ES-I3 (cell line): ENCODE measurements at regions not wholly inside any gene's neighbourhood (a gene's known extent, or its start where the extent isn't known, plus 50 kb on each side); places are given as distances from the start of the nearest gene placed in this dataset.
"Not testable (repeated sequence)": the region's sequence is repeated elsewhere in the genome, so short reads cannot be mapped to it uniquely, and the experiment has no call there.

Experiments used
- H3K36me3 ChIP-seq: 2 replicates; pipeline ENCODE4 v1.6.1; 2013; ENCODE audit warnings: mild to moderate bottlenecking, low read length, control low read depth, moderate library complexity; ENCODE audit not compliant: insufficient read depth
- H3K4me1 ChIP-seq: 2 replicates; pipeline ENCODE4 v1.6.1; 2013; ENCODE audit warnings: mild to moderate bottlenecking, control low read depth, low read length; ENCODE audit not compliant: insufficient read depth
- H3K9ac ChIP-seq: 2 replicates; pipeline ENCODE4 v1.6.1; 2013; ENCODE audit warnings: low read depth, mild to moderate bottlenecking, low read length, moderate library complexity
- H3K9me3 ChIP-seq: 2 replicates; pipeline ENCODE4 v1.6.1; 2013; ENCODE audit warnings: mild to moderate bottlenecking, low read length, moderate library complexity; ENCODE audit not compliant: control insufficient read depth, insufficient read depth

GRCh38 chr5:176042020-176042658 lies 74.0 kb upstream of the THOC3 start:
- H3K9ac ChIP-seq, H3K9me3 ChIP-seq, H3K4me1 ChIP-seq, H3K36me3 ChIP-seq: not testable (repeated sequence)

GRCh38 chr5:176043252-176043829 lies 75.2 kb upstream of the THOC3 start:
- not testable (repeated sequence) for H3K4me1 ChIP-seq, H3K9me3 ChIP-seq, H3K36me3 ChIP-seq, H3K9ac ChIP-seq

DNA sequence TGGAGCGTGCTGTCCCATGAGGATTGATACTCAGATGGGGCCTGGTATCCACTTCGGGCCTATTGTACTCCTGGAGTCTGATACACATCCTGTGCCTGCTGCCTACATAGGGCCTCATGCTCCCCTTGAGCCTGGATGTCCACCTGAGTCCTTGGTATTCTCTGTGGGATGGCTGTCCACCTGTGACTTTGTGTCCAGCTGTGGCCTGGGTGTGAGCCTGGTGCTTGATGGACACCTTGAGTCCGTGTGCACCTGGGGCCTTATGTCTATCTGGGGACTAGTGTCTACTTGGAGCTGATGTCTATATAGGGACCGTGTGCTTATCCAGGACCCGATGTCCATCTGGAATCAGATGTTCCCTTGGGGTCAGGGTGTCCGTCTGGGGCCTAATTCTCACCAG lies 75.9 kb upstream of the THOC3 start:
- not testable (repeated sequence) for H3K4me1 ChIP-seq, H3K36me3 ChIP-seq, H3K9me3 ChIP-seq, H3K9ac ChIP-seq

DNA sequence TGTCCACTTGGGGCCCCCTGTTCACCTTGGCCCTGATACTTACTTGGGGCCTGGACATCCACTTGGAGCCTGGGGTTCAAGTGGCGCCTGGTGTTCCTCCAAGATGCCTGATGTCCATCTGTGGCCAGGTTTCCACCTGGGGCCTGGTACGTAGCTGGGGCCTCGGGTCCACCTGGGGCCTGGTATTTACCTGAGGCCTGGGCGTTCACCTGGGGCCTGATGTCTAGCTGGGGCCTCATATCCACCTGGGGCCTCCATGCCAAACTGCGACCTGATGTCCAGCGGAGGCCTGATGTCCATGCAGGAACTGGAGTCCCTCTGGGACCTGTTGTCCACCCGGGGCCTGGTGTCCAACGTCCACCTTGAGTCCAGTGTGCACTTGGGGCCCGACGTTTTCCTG lies 76.3 kb upstream of the THOC3 start:
- not testable (repeated sequence) for H3K9ac ChIP-seq, H3K36me3 ChIP-seq, H3K4me1 ChIP-seq, H3K9me3 ChIP-seq

DNA sequence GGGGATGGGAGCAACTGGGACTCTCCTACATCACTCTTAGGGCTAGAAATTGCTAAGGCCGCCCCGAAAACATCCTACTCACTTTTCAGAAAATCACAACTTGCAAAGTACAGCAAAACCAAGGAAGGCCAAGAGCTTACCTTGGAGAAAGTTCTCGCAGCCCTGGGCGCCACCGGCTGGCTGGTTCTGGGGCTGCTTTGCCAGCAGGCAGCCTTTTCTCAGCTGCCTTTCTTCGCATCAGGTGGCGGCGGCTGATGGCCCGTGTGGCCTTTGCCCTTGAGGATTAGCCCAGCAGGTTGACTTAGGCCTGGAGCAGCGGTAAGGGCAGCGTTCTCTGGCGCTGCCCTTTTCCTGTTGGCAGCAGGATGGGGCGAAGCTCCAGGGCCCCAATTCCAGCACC lies 77.3 kb upstream of the THOC3 start:
- not testable (repeated sequence) for H3K4me1 ChIP-seq, H3K9me3 ChIP-seq, H3K9ac ChIP-seq, H3K36me3 ChIP-seq

DNA sequence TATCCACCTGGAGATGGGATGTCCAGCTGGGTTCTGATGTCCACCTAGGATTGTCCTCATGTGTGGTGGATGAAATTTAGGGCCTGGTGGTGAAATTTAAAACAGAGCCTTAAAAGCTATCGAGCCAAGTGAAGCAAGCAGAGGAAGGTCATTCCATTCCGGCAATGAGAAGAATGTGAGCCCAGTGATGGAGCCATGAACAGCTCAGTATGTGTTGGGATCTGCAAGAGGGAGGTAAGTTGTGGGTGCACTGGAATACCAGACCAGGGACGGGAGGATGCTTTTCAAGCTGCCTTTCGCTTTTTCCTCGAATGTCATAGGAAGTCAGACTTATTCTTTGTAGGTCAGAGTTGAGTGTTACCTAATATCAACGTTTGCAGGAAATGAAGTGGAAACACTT lies 80.6 kb upstream of the THOC3 start:
- H3K4me1 ChIP-seq = not testable (repeated sequence)

DNA sequence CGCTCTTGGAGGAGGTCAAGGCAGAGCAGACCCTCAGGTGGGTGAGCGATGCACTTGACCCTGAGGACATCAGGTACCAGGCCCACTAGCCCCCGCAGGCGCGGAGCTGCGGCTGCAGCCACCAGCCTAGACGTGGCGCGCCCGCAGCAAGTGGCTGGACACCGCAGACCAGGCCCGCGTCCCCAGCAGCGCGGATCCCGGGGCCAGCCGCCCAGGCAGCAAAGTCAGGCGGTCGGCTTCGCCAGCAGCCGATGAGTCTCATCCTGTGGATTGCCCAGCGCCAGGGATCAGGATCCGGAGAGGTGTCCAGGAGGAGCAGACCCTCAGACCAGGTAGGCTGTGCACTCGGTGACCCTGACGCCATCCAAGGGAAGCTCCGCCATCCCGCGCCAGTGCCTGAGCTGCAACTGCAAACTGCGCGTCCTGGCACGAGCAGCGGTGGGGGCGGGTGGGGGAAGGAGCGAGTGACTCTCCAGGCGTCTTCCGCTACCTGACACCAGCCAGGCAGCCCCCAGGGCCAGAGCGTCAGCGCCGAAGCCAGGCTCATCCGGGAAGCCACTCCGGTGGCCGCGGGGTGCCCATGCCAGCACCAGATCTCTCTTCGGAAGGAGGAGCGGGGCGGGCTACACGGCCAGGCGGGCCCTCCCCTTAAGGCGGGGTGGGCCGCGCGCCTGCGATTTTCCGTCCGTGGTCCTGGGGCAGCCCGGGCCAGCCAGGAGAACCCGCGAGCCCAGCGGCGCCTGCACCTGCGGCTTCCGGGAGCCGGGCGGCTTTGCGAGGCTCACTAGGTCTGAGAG lies 92.6 kb upstream of the THOC3 start:
- not testable (repeated sequence) for H3K36me3 ChIP-seq, H3K9ac ChIP-seq, H3K4me1 ChIP-seq, H3K9me3 ChIP-seq

More for the DNA sequence above, 80.6 kb upstream of the THOC3 start:
- not testable (repeated sequence) for H3K9me3 ChIP-seq, H3K9ac ChIP-seq, H3K36me3 ChIP-seq

GRCh38 chr5:176061269-176061622 lies 93.1 kb upstream of the THOC3 start:
- not testable (repeated sequence) for H3K4me1 ChIP-seq, H3K9ac ChIP-seq, H3K36me3 ChIP-seq, H3K9me3 ChIP-seq

DNA sequence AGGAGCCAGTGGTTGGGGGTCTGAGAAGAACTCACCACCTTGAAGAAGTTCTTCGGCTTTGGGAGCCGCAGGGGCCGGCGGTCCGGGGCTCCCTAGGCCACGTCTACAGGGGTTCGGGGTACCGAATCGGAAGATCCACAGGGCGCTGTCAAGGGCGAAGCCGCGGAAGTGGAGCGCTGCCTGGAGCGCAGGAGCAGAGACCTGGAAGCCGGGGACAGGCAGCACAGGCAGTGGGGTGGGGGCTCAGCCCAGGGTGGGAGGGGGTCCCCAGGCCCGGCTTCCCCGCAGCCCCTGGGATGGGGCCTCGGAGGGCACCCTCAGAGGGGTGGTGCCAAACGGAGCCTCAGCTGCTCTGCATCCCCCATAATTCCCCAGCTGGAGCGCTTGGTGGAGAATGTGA lies 93.5 kb upstream of the THOC3 start:
- not testable (repeated sequence) for H3K36me3 ChIP-seq, H3K4me1 ChIP-seq, H3K9me3 ChIP-seq, H3K9ac ChIP-seq

DNA sequence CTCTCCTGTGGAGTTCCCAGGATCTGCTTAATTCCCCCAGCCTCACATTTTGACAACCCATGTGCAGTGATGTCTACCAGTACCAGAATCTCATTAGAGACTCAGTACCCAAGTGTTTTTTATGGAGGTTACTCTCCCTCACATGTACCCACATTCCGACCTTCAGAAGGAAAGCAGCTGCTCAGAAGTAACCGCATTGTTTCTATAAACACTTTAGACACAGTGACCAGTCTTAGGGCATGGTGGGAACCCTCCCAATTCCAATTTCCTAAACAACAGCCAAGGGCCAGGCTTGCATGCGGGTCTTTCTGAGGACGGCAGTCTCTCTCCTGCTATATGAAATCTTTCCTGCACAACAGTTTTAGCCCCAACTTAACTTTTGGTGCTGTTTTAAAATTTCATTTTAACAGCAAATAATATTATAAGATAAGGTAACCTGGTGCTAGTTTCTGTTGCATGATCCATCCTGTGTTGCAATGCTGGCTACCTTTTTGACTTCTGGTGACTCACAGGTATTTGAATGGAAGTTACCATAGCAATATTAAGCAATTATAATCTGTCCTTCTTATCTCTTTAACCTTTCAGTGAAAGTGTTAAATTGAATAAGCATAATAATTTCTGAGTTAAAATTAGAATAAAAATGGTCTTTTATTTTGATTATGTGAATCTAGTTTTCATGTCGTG lies 98.3 kb upstream of the THOC3 start:
- H3K36me3 ChIP-seq, H3K9ac ChIP-seq, H3K4me1 ChIP-seq, H3K9me3 ChIP-seq: not testable (repeated sequence)

DNA sequence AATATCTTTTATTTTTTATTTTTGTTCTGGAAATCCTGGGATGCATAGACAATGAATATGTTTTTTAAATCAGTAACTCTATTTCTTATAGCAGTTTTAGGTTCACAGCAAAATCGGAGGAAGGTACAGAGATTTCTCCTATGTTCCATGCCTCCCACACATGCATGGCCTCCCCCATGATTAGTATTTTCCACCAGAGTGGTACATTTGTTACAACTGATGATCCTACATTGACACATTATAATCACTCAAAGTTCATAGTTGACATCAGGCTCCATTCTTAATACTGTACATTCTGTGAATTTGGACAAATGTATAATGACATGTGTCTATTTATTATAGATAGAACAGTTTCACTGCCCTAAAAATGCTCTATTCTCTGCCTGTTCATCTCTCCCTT lies 99.0 kb upstream of the THOC3 start:
- H3K36me3 ChIP-seq, H3K4me1 ChIP-seq, H3K9ac ChIP-seq, H3K9me3 ChIP-seq: not testable (repeated sequence)

GRCh38 chr5:176067948-176068347 lies 99.8 kb upstream of the THOC3 start:
- not testable (repeated sequence) for H3K4me1 ChIP-seq, H3K9me3 ChIP-seq, H3K36me3 ChIP-seq, H3K9ac ChIP-seq

- H3K4me1 ChIP-seq, H3K9me3 ChIP-seq, H3K9ac ChIP-seq, H3K36me3 ChIP-seq: not testable (repeated sequence)
These were observed 106.0 kb upstream of the THOC3 start for GRCh38 chr5:176073996-176074571.

DNA sequence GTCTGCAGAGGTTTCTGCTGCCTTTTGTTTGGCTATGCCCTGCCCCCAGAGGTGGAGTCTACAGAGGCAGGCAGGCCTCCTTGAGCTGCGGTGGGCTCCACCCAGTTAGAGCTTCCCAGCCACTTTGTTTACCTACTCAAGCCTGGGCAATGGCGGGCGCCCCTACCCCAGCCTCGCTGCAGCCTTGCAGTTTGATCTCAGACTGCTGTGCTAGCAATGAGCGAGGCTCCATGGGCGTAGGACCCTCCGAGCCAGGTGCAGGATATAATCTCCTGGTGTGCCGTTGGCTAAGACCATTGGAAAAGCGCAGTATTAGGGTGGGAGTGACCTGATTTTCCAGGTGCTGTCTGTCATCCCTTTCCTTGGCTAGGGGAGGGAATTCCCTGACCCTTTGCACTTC lies 115.6 kb upstream of the THOC3 start:
- not testable (repeated sequence) for H3K36me3 ChIP-seq, H3K9me3 ChIP-seq, H3K9ac ChIP-seq, H3K4me1 ChIP-seq

DNA sequence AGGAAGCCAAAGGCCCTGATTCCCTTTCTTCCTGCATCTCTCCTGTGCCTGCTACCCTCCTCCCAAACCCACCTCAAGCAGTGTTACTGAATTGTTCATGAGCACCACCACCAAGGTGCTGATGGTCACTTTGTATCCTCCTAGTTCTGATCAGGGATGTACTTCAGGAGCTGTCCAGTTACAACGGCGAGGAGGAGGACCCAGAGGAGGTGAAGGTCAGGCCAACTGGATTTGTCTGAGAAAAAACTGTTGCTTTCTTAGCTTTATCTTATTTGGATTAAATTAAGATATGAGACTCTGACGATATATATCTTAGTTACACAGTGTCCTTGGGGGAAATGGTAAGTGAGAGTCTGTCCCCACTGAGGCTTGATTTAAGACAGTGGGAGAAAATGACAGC lies 135.0 kb upstream of the THOC3 start:
- H3K36me3 ChIP-seq, H3K4me1 ChIP-seq, H3K9me3 ChIP-seq, H3K9ac ChIP-seq: not testable (repeated sequence)
